ENCODE measurements at regions not wholly inside any gene's neighbourhood (a gene's known extent, or its start where the extent isn't known, plus 50 kb on each side); places are given as distances from the start of the nearest gene placed in this dataset.

DNA sequence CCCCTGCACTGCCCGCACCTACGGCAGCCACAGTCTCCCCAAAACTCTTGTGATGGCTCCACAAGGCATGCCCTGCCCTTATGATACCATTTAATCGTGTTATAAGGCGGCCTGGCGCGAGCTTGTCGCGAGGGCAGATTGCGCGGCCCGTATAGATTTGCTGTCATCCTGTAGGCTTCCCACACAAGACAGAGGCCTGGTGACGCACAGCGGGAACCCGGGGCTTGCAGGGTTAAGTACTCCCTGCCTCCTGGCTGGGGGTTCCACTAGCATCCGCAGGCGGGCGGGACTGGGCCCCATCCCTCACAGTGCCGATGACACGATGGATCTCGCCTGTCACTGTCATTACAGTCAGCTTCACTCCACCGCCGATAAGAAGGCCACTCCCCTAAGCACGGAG, 364.9 kb upstream of the IRX2 start:
- TF ChIP-seq CTCF (IDR thresholded peaks at IDR 0.05) = no peak
- TF ChIP-seq POLR2A (IDR thresholded peaks at IDR 0.05) = no peak

Data from tibial nerve (tissue), 3 donors.